ENCODE measurements at regions not wholly inside any gene's neighbourhood (a gene's known extent, or its start where the extent isn't known, plus 50 kb on each side); places are given as distances from the start of the nearest gene placed in this dataset.

- Histone ChIP-seq H3K27ac (ENCODE audit: insufficient read depth, low read length) (no peak overlapping the region), H4K20me1 (ENCODE audit: control insufficient read depth, extremely low read depth, insufficient read depth, low read length) (no peaks in the 10 kb centered on the region), H3K4me2 (ENCODE audit: extremely low read depth, insufficient read depth, low read length) (no peak overlapping the region), H3K4me3 (replicated peaks in 1 of 4; ENCODE audit: control extremely low read depth in 1 of 4, insufficient read depth in 1 of 4, low read depth in 3 of 4, low read length in 4 of 4) (no peak overlapping the region), H3K27me3 (ENCODE audit: control insufficient read depth, insufficient read depth, low read length) (no peaks in the 10 kb centered on the region), H2AFZ (ENCODE audit: low read length) (no peak overlapping the region), H3K4me1 (ENCODE audit: control insufficient read depth, extremely low read depth, insufficient read depth, low read length) (no peaks in the 10 kb centered on the region), H3K9ac (ENCODE audit: insufficient read depth, low read length) (no peak overlapping the region), H3K79me2 (ENCODE audit: control insufficient read depth, insufficient read depth, low read length) (no peaks in the 10 kb centered on the region), H3K36me3 (ENCODE audit: control insufficient read depth, insufficient read depth, low read length) (no peaks in the 10 kb centered on the region), H3K9me3 (ENCODE audit: control insufficient read depth, insufficient read depth, low read depth, low read length) (no peaks in the 10 kb centered on the region)
- TF ChIP-seq EZH2 (IDR thresholded peaks at IDR 0.05; ENCODE audit: low read length, missing control alignments) (no peak), CTCF (conservative IDR thresholded peaks at IDR 0.05 in 1 of 2, IDR thresholded peaks at IDR 0.05 in 1 of 2; ENCODE audit: low read depth in 1 of 2, low read length in 2 of 2) (no peak)
- no peak for DNase-seq (ENCODE audit: low read depth in 2 of 2)
Measured at GRCh38 chr3:157859541-157859940, 246.7 kb downstream of the SHOX2 start.

- no peaks in the 10 kb centered on the region for H3K79me2 ChIP-seq (ENCODE audit: control insufficient read depth, insufficient read depth, low read length)
- no peak for TF ChIP-seq EZH2 (IDR thresholded peaks at IDR 0.05; ENCODE audit: low read length, missing control alignments)
- TF ChIP-seq CTCF (conservative IDR thresholded peaks at IDR 0.05 in 1 of 2, IDR thresholded peaks at IDR 0.05 in 1 of 2; ENCODE audit: low read depth in 1 of 2, low read length in 2 of 2), result no peak
- no peak for DNase-seq (ENCODE audit: low read depth in 2 of 2)
Measured at GRCh38 chr3:157858821-157859220, 247.4 kb downstream of the SHOX2 start.

GRCh38 chr3:157857440-157857839 lies 248.8 kb downstream of the SHOX2 start:
- Histone ChIP-seq H2AFZ (ENCODE audit: low read length) (no peak overlapping the region), H3K36me3 (ENCODE audit: control insufficient read depth, insufficient read depth, low read length) (no peaks in the 10 kb centered on the region)

More at GRCh38 chr3:157858821-157859220, 247.4 kb downstream of the SHOX2 start:
- Histone ChIP-seq H3K27me3 (ENCODE audit: control insufficient read depth, insufficient read depth, low read length) (no peaks in the 10 kb centered on the region), H3K4me2 (ENCODE audit: extremely low read depth, insufficient read depth, low read length) (no peak overlapping the region), H2AFZ (ENCODE audit: low read length) (no peak overlapping the region), H3K36me3 (ENCODE audit: control insufficient read depth, insufficient read depth, low read length) (no peaks in the 10 kb centered on the region), H3K9me3 (ENCODE audit: control insufficient read depth, insufficient read depth, low read depth, low read length) (no peaks in the 10 kb centered on the region), H3K4me1 (ENCODE audit: control insufficient read depth, extremely low read depth, insufficient read depth, low read length) (no peaks in the 10 kb centered on the region), H3K9ac (ENCODE audit: insufficient read depth, low read length) (no peak overlapping the region), H3K27ac (ENCODE audit: insufficient read depth, low read length) (no peak overlapping the region), H3K4me3 (replicated peaks in 1 of 4; ENCODE audit: control extremely low read depth in 1 of 4, insufficient read depth in 1 of 4, low read depth in 3 of 4, low read length in 4 of 4) (no peak overlapping the region), H4K20me1 (ENCODE audit: control insufficient read depth, extremely low read depth, insufficient read depth, low read length) (no peaks in the 10 kb centered on the region)

More at GRCh38 chr3:157857440-157857839, 248.8 kb downstream of the SHOX2 start:
- Histone ChIP-seq H4K20me1 (ENCODE audit: control insufficient read depth, extremely low read depth, insufficient read depth, low read length) (no peaks in the 10 kb centered on the region), H3K27me3 (ENCODE audit: control insufficient read depth, insufficient read depth, low read length) (no peaks in the 10 kb centered on the region), H3K79me2 (ENCODE audit: control insufficient read depth, insufficient read depth, low read length) (no peaks in the 10 kb centered on the region), H3K9me3 (ENCODE audit: control insufficient read depth, insufficient read depth, low read depth, low read length) (no peaks in the 10 kb centered on the region), H3K4me3 (replicated peaks in 1 of 4; ENCODE audit: control extremely low read depth in 1 of 4, insufficient read depth in 1 of 4, low read depth in 3 of 4, low read length in 4 of 4) (no peak overlapping the region), H3K27ac (ENCODE audit: insufficient read depth, low read length) (no peak overlapping the region), H3K9ac (ENCODE audit: insufficient read depth, low read length) (no peak overlapping the region), H3K4me2 (ENCODE audit: extremely low read depth, insufficient read depth, low read length) (no peak overlapping the region), H3K4me1 (ENCODE audit: control insufficient read depth, extremely low read depth, insufficient read depth, low read length) (no peaks in the 10 kb centered on the region)
- no peak for DNase-seq (ENCODE audit: low read depth in 2 of 2)
- TF ChIP-seq EZH2 (IDR thresholded peaks at IDR 0.05; ENCODE audit: low read length, missing control alignments) (no peak), CTCF (conservative IDR thresholded peaks at IDR 0.05 in 1 of 2, IDR thresholded peaks at IDR 0.05 in 1 of 2; ENCODE audit: low read depth in 1 of 2, low read length in 2 of 2) (no peak)
